H1 (cell line): ENCODE measurements at regions not wholly inside any gene's neighbourhood (a gene's known extent, or its start where the extent isn't known, plus 50 kb on each side); places are given as distances from the start of the nearest gene placed in this dataset.

Source experiments
- CTCF ChIA-PET: fragments of 300-600 bp; sonication (Branson Sonifier 250); formaldehyde crosslinking; loops from one replicate; lab custom pipeline; 2021; ENCODE audit not compliant: partially characterized antibody; lab: Charles Lee
- POLR2A ChIA-PET: fragments of 300-600 bp; sonication (Branson Sonifier 250); formaldehyde crosslinking; loops from one replicate; lab custom pipeline; 2021; ENCODE audit warnings: inconsistent platforms; ENCODE audit not compliant: partially characterized antibody; lab: Charles Lee
- DNase-seq, 2 experiments: peaks; one replicate each; pipeline versions ENCODE4 v3.0.0 to v3.0.0-alpha.2; 2010 to 2022; ENCODE audit warnings: low spot score in 2 of 2, low read depth in 1 of 2, mixed read lengths in 1 of 2
- FAIRE-seq: peaks from 2 replicates; lab custom pipeline; 2011; peaks lifted over from hg19 to GRCh38; lab: Jason Lieb, UNC
- H2AFZ ChIP-seq: 2 replicates; pipeline ENCODE4 v1.8.1; 2012; ENCODE audit warnings: low read length, inconsistent platforms
- H2AK5ac ChIP-seq: 2 replicates; pipeline ENCODE4 v1.6.1; 2013; ENCODE audit warnings: low read depth, low read length
- H2BK120ac ChIP-seq: replicated peaks from 2 replicates; pipeline ENCODE3; 2013; ENCODE audit warnings: low read depth, low read length, inconsistent platforms
- H2BK12ac ChIP-seq: 2 replicates; pipeline ENCODE4 v1.6.1; 2013; ENCODE audit warnings: low read depth, low read length
- H2BK15ac ChIP-seq: 2 replicates; pipeline ENCODE4 v1.6.1; 2013; ENCODE audit warnings: low read length
- H2BK20ac ChIP-seq: 2 replicates; pipeline ENCODE4 v1.6.1; 2013; ENCODE audit warnings: low read length
- H2BK5ac ChIP-seq: 2 replicates; pipeline ENCODE4 v1.6.1; 2013; ENCODE audit warnings: low read depth, low read length
- H3K14ac ChIP-seq: 2 replicates; pipeline ENCODE4 v1.6.1; 2013; ENCODE audit warnings: inconsistent platforms; ENCODE audit not compliant: insufficient read length
- H3K18ac ChIP-seq: 2 replicates; pipeline ENCODE4 v1.6.1; 2013; ENCODE audit warnings: low read length; ENCODE audit errors: extremely low read depth
- H3K23ac ChIP-seq: 2 replicates; pipeline ENCODE4 v1.6.1; 2013; ENCODE audit warnings: inconsistent platforms; ENCODE audit not compliant: insufficient read length
- H3K23me2 ChIP-seq: 2 replicates; pipeline ENCODE4 v1.6.1; 2013; ENCODE audit warnings: low read depth, low read length
- H3K27ac ChIP-seq: 2 replicates; pipeline ENCODE4 v1.6.1; 2011; ENCODE audit warnings: low read depth, low read length, inconsistent platforms
- H3K27me3 ChIP-seq, 4 experiments: replicated peaks in 1 of 4; 1 replicate in 1 of 4; 2 replicates in 3 of 4; pipeline versions ENCODE4 v1.6.1 to v1.8.1; 2011 to 2013; ENCODE audit warnings: low read length in 3 of 4, mild to moderate bottlenecking in 3 of 4, inconsistent platforms in 2 of 4, mixed read lengths in 2 of 4, moderate library complexity in 1 of 4; ENCODE audit not compliant: control insufficient read depth in 3 of 4, insufficient read depth in 3 of 4; ENCODE audit errors: extremely low read depth in 1 of 4
- H3K36me3 ChIP-seq, 4 experiments: 2 replicates each; pipeline versions ENCODE4 v1.6.1 to v1.8.1; 2011 to 2013; ENCODE audit warnings: mild to moderate bottlenecking in 4 of 4, low read length in 3 of 4, moderate library complexity in 2 of 4, control low read depth in 1 of 4, inconsistent platforms in 1 of 4; ENCODE audit not compliant: insufficient read depth in 4 of 4, control insufficient read depth in 2 of 4
- H3K4ac ChIP-seq: replicated peaks from 2 replicates; pipeline ENCODE3; 2013; ENCODE audit warnings: low read length, low read depth, mixed read lengths, inconsistent platforms; ENCODE audit not compliant: insufficient read length
- H3K4me1 ChIP-seq, 4 experiments: replicated peaks in 1 of 4; 1 replicate in 1 of 4; 2 replicates in 3 of 4; pipeline versions ENCODE4 v1.6.1 to v1.8.1; 2011 to 2013; ENCODE audit warnings: low read length in 3 of 4, inconsistent platforms in 2 of 4, mixed read lengths in 1 of 4; ENCODE audit not compliant: insufficient read depth in 4 of 4, control insufficient read depth in 3 of 4
- H3K4me2 ChIP-seq, 2 experiments: 2 replicates each; pipeline versions ENCODE4 v1.6.1 to v1.8.1; 2011 to 2013; ENCODE audit warnings: low read depth in 2 of 2, low read length in 2 of 2, control low read depth in 1 of 2, inconsistent platforms in 1 of 2, mild to moderate bottlenecking in 1 of 2; ENCODE audit not compliant: insufficient read depth in 1 of 2
- H3K4me3 ChIP-seq, 4 experiments: fragments of 200-600, 300-600 bp in 1 of 4; sonication (generic), shearing (Covaris generic), sonication (Bioruptor Twin) in 1 of 4; 2 replicates each; pipeline versions ENCODE4 v1.5.1 to v1.8.1; 2011 to 2016; ENCODE audit warnings: low read length in 4 of 4, low read depth in 3 of 4, control low read depth in 2 of 4, inconsistent platforms in 2 of 4, mild to moderate bottlenecking in 2 of 4, mixed read lengths in 1 of 4, moderate library complexity in 1 of 4; ENCODE audit not compliant: insufficient read depth in 2 of 4; ENCODE audit errors: extremely low read depth in 1 of 4
- H3K56ac ChIP-seq: replicated peaks from 2 replicates; pipeline ENCODE3; 2013; ENCODE audit warnings: low read depth, mild to moderate bottlenecking, mixed read lengths, low read length, inconsistent platforms; ENCODE audit not compliant: insufficient read length
- H3K79me1 ChIP-seq: 2 replicates; pipeline ENCODE4 v1.6.1; 2013; ENCODE audit warnings: low read depth, low read length, control low read depth
- H3K79me2 ChIP-seq, 2 experiments: 2 replicates each; pipeline versions ENCODE4 v1.6.1 to v1.8.1; 2012 to 2013; ENCODE audit warnings: low read length in 2 of 2, mild to moderate bottlenecking in 2 of 2, inconsistent platforms in 1 of 2; ENCODE audit not compliant: insufficient read depth in 2 of 2, control insufficient read depth in 1 of 2
- H3K9ac ChIP-seq, 4 experiments: replicated peaks in 1 of 4; 1 replicate in 1 of 4; 2 replicates in 3 of 4; pipeline versions ENCODE4 v1.6.1 to v1.8.1; 2011 to 2013; ENCODE audit warnings: low read depth in 3 of 4, low read length in 3 of 4, control low read depth in 2 of 4, mild to moderate bottlenecking in 2 of 4, moderate library complexity in 2 of 4, inconsistent platforms in 1 of 4; ENCODE audit errors: extremely low read depth in 1 of 4
- H3K9me3 ChIP-seq, 2 experiments: 2 replicates each; pipeline versions ENCODE4 v1.6.1 to v1.8.1; 2012 to 2013; ENCODE audit warnings: mild to moderate bottlenecking in 2 of 2, moderate library complexity in 2 of 2, control low read depth in 1 of 2, inconsistent platforms in 1 of 2, low read depth in 1 of 2, low read length in 1 of 2, mixed read lengths in 1 of 2; ENCODE audit not compliant: insufficient read depth in 2 of 2
- H4K20me1 ChIP-seq, 2 experiments: replicated peaks in 1 of 2; 2 replicates each; pipeline versions ENCODE3 to v1.8.1; 2011 to 2013; ENCODE audit warnings: inconsistent platforms in 2 of 2, low read length in 2 of 2, mild to moderate bottlenecking in 1 of 2; ENCODE audit not compliant: insufficient read depth in 2 of 2, control insufficient read depth in 1 of 2
- H4K5ac ChIP-seq: 2 replicates; pipeline ENCODE4 v1.6.1; 2013; ENCODE audit warnings: low read length, low read depth, mixed read lengths, inconsistent platforms; ENCODE audit not compliant: insufficient read length
- H4K8ac ChIP-seq: 2 replicates; pipeline ENCODE4 v1.8.0; 2013; ENCODE audit warnings: mild to moderate bottlenecking, moderate library complexity, low read length, inconsistent platforms; ENCODE audit not compliant: insufficient read depth; ENCODE audit errors: extremely low read depth
- H4K91ac ChIP-seq: replicated peaks from 2 replicates; pipeline ENCODE3; 2013; ENCODE audit warnings: low read length, mixed read lengths, inconsistent platforms; ENCODE audit not compliant: insufficient read length
- BCL11A ChIP-seq, 2 experiments: IDR thresholded peaks; one replicate each; pipeline ENCODE4 v1.6.1; 2011; ENCODE audit warnings: low read depth in 2 of 2, low read length in 2 of 2, mild to moderate bottlenecking in 2 of 2
- BRCA1 ChIP-seq: IDR thresholded peaks from 2 replicates; pipeline ENCODE4 v1.6.1; 2012; ENCODE audit warnings: low read depth, low read length, improper control_type of control experiment
- CEBPB ChIP-seq: IDR thresholded peaks from 2 replicates; pipeline ENCODE4 v1.6.1; 2012; ENCODE audit warnings: low read depth, low read length
- CHD1 ChIP-seq: IDR thresholded peaks from 2 replicates; pipeline ENCODE4 v1.6.1; 2012; ENCODE audit warnings: low read depth, low read length, improper control_type of control experiment
- KDM5A ChIP-seq: fragments of 200-600 bp; IDR thresholded peaks from 2 replicates; pipeline ENCODE4 v1.7.1; 2012; ENCODE audit warnings: mild to moderate bottlenecking, low read length, inconsistent platforms, mixed read lengths
- NANOG ChIP-seq: IDR thresholded peaks from 2 replicates; pipeline ENCODE4 v1.6.1; 2011; ENCODE audit warnings: low read length, low read depth, mild to moderate bottlenecking, inconsistent platforms; ENCODE audit not compliant: insufficient read depth, poor library complexity, severe bottlenecking
- POLR2A ChIP-seq, 2 experiments: IDR thresholded peaks; 1 replicate in 1 of 2; 2 replicates in 1 of 2; pipeline ENCODE4 v1.6.1; 2011; ENCODE audit warnings: low read depth in 2 of 2, low read length in 2 of 2, mild to moderate bottlenecking in 2 of 2; ENCODE audit errors: control extremely low read depth in 1 of 2
- SIN3A ChIP-seq, 2 experiments: IDR thresholded peaks in 1 of 2; conservative IDR thresholded peaks in 1 of 2; 2 replicates each; pipeline ENCODE4 v1.6.1; 2011 to 2012; ENCODE audit warnings: low read length in 2 of 2, improper control_type of control experiment in 1 of 2, low read depth in 1 of 2, mild to moderate bottlenecking in 1 of 2
- SIX5 ChIP-seq: IDR thresholded peaks from 2 replicates; pipeline ENCODE4 v1.6.1; 2011; ENCODE audit warnings: mild to moderate bottlenecking, low read depth, low read length
- SRF ChIP-seq: IDR thresholded peaks from 2 replicates; pipeline ENCODE4 v1.6.1; 2011; ENCODE audit warnings: mild to moderate bottlenecking, low read depth, low read length, moderate library complexity
- SUZ12 ChIP-seq: fragments of 200-600 bp; sonication (generic); IDR thresholded peaks from 2 replicates; pipeline ENCODE4 v1.6.1; 2012; ENCODE audit warnings: mild to moderate bottlenecking, inconsistent platforms, low read length, moderate library complexity, mixed read lengths
- TCF12 ChIP-seq: IDR thresholded peaks from 2 replicates; pipeline ENCODE4 v1.6.1; 2011; ENCODE audit warnings: low read depth, mild to moderate bottlenecking, low read length
- YY1 ChIP-seq: IDR thresholded peaks from 2 replicates; pipeline ENCODE4 v1.6.1; 2011; ENCODE audit warnings: low read depth, mild to moderate bottlenecking, low read length
- WGBS, 2 experiments: shearing (Covaris generic) in 1 of 2; methylation state at CpG; one replicate each; pipeline versions ENCODE4 v1.1.6 to v1.1.7; 2013 to 2015; ENCODE audit warnings: low lambda C conversion rate in 2 of 2, mixed read lengths in 2 of 2, inconsistent platforms in 1 of 2, low coverage in 1 of 2, missing lambda C conversion rate in 1 of 2; ENCODE audit not compliant: insufficient replicate concordance in 2 of 2, insufficient coverage in 1 of 2, insufficient read length in 1 of 2; ENCODE audit errors: extremely low coverage in 1 of 2, missing lambda C conversion rate in 1 of 2; 5-methylcytosine and 5-hydroxymethylcytosine counted together

DNA sequence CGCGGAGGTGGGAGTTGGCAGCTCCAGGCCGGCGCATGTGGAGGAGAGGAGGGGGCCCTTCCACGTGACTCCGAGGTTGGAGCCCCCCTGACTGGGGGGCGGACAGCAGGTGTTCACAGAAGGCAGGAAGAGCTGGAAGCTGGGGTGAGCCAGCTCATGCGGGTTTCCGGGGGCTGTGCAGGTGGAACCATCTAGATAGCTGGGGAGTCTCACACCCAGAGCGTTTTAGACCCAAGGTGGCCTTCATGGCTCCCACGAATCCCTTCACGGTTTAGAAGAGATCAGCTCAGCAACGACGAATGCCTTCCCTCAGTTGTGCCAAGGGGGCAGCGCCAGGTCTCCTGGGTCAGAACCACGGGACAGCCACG lies 740.5 kb upstream of the SALL3 start:
- Histone ChIP-seq H3K56ac (no peak overlapping the region), H3K27me3 (no peaks in the 10 kb centered on the region), H2BK20ac (no peak overlapping the region), H2BK120ac (no peak overlapping the region), H3K4ac (no peak overlapping the region), H2AFZ (no peak overlapping the region), H2BK12ac (no peak overlapping the region), H3K14ac (no peak overlapping the region)
- 98% methylated on average over 12 of the region's 17 CpGs; no CpG with 5 or more reads in 1 of the 2 experiments for WGBS, 2 experiments
- POLR2A ChIA-PET = no interaction called here
- no peak for TF ChIP-seq SRF
- TF ChIP-seq NANOG = no peak
- TF ChIP-seq POLR2A (IDR thresholded peaks at IDR 0.05; ENCODE audit: control extremely low read depth in 1 of 2, low read depth in 2 of 2, low read length in 2 of 2) = no peak
- no peak for TF ChIP-seq SIN3A (conservative IDR thresholded peaks at IDR 0.05 in 1 of 2, IDR thresholded peaks at IDR 0.05 in 1 of 2; ENCODE audit: low read depth in 1 of 2, low read length in 2 of 2)
- no peak for TF ChIP-seq TCF12
- TF ChIP-seq KDM5A = no peak
- no peak for TF ChIP-seq BCL11A (IDR thresholded peaks at IDR 0.05; ENCODE audit: low read depth in 2 of 2, low read length in 2 of 2)
- no peak for TF ChIP-seq YY1
- TF ChIP-seq CEBPB = no peak
- TF ChIP-seq SUZ12 = no peak
- no peak for TF ChIP-seq SIX5
- TF ChIP-seq BRCA1 = no peak
- TF ChIP-seq CHD1 = no peak
- TF ChIP-seq, all 59 proteins: peak for 0
- Histone ChIP-seq H4K5ac (no peak overlapping the region), H2BK15ac (no peak overlapping the region), H2AK5ac (no peak overlapping the region), H3K4me1 (peaks cover 0 to 6% (median 0%) of the 10 kb centered on the region in 4 experiments; a peak in 1 of 7 replicates), H3K9me3 (no peaks in the 10 kb centered on the region; a peak in 1 of 4 replicates), H3K23ac (no peak overlapping the region), H4K91ac (no peak overlapping the region), H4K20me1 (peaks cover 0 to 5% of the 10 kb centered on the region in 2 experiments), H3K4me2 (no peak overlapping the region), H3K4me3 (no peak overlapping the region), H3K79me1 (no peaks in the 10 kb centered on the region), H3K23me2 (peaks cover 6% of the 10 kb centered on the region; the same call in 1 of the 2 replicates), H3K36me3 (no peaks in the 10 kb centered on the region), H3K9ac (no peak overlapping the region), H3K79me2 (no peaks in the 10 kb centered on the region), H3K18ac (no peak overlapping the region), H4K8ac (no peak overlapping the region; the same call in 1 of the 2 replicates), H3K27ac (no peak overlapping the region), H2BK5ac (no peak overlapping the region)
- no peak for FAIRE-seq
- no peak for DNase-seq
- CTCF ChIA-PET = no interaction called here
